H9 (cell line): ENCODE measurements at regions not wholly inside any gene's neighbourhood (a gene's known extent, or its start where the extent isn't known, plus 50 kb on each side); places are given as distances from the start of the nearest gene placed in this dataset.

Experiments
- DNase-seq: peaks from one replicate; pipeline ENCODE4 v3.0.0-alpha.2; 2017
- H2AFZ ChIP-seq: one replicate; pipeline ENCODE4 v1.6.1; 2013; ENCODE audit warnings: mild to moderate bottlenecking, low read length, control low read depth, moderate library complexity
- H2AK5ac ChIP-seq: 2 replicates; pipeline ENCODE4 v1.6.1; 2013; ENCODE audit warnings: low read length, control low read depth, mixed read lengths; ENCODE audit not compliant: insufficient read length
- H2BK120ac ChIP-seq: one replicate; pipeline ENCODE4 v1.6.1; 2013; ENCODE audit warnings: low read depth, mild to moderate bottlenecking, low read length, control low read depth, inconsistent platforms; ENCODE audit not compliant: poor library complexity, severe bottlenecking
- H2BK12ac ChIP-seq: 2 replicates; pipeline ENCODE4 v1.6.1; 2013; ENCODE audit warnings: low read length, control low read depth, mixed read lengths, low read depth; ENCODE audit not compliant: insufficient read length
- H2BK15ac ChIP-seq: 2 replicates; pipeline ENCODE4 v1.6.1; 2013; ENCODE audit warnings: low read depth, low read length, control low read depth
- H2BK20ac ChIP-seq: one replicate; pipeline ENCODE4 v1.6.1; 2013; ENCODE audit warnings: low read depth, mild to moderate bottlenecking, low read length, control low read depth, inconsistent platforms; ENCODE audit not compliant: poor library complexity, severe bottlenecking
- H2BK5ac ChIP-seq: 2 replicates; pipeline ENCODE4 v1.6.1; 2013; ENCODE audit warnings: low read length, control low read depth, mixed read lengths; ENCODE audit not compliant: insufficient read length
- H3K14ac ChIP-seq: 2 replicates; pipeline ENCODE4 v1.6.1; 2013; ENCODE audit warnings: low read length, control low read depth; ENCODE audit not compliant: insufficient read depth
- H3K18ac ChIP-seq: 2 replicates; pipeline ENCODE4 v1.6.1; 2013; ENCODE audit warnings: low read depth, mild to moderate bottlenecking, mixed read lengths, low read length, control low read depth; ENCODE audit not compliant: insufficient read length
- H3K23ac ChIP-seq: 2 replicates; pipeline ENCODE4 v1.6.1; 2013; ENCODE audit warnings: low read length, control low read depth, mixed read lengths, low read depth; ENCODE audit not compliant: insufficient read length
- H3K23me2 ChIP-seq: 2 replicates; pipeline ENCODE4 v1.6.1; 2013; ENCODE audit warnings: low read depth, mild to moderate bottlenecking, mixed read lengths, low read length, control low read depth; ENCODE audit not compliant: insufficient read length, poor library complexity, severe bottlenecking
- H3K27ac ChIP-seq: 2 replicates; pipeline ENCODE4 v1.5.1; 2013; ENCODE audit warnings: low read length, control low read depth, mixed read lengths, low read depth; ENCODE audit not compliant: insufficient read length
- H3K27me3 ChIP-seq: 2 replicates; pipeline ENCODE4 v1.6.1; 2013; ENCODE audit warnings: low read length, control low read depth, inconsistent platforms; ENCODE audit not compliant: insufficient read depth
- H3K4ac ChIP-seq: 2 replicates; pipeline ENCODE4 v1.6.1; 2013; ENCODE audit warnings: low read depth, mild to moderate bottlenecking, control low read depth, inconsistent platforms, low read length, moderate library complexity
- H3K4me1 ChIP-seq: 2 replicates; pipeline ENCODE4 v1.6.1; 2013; ENCODE audit warnings: low read length, control low read depth, inconsistent platforms; ENCODE audit not compliant: insufficient read depth
- H3K4me2 ChIP-seq: 2 replicates; pipeline ENCODE4 v1.6.1; 2013; ENCODE audit warnings: low read length, control low read depth, mixed read lengths; ENCODE audit not compliant: insufficient read length, insufficient read depth
- H3K56ac ChIP-seq: 2 replicates; pipeline ENCODE4 v1.6.1; 2013; ENCODE audit warnings: low read depth, mild to moderate bottlenecking, mixed read lengths, low read length, control low read depth; ENCODE audit not compliant: insufficient read length
- H3K79me1 ChIP-seq: 2 replicates; pipeline ENCODE4 v1.6.1; 2013; ENCODE audit warnings: low read depth, mild to moderate bottlenecking, moderate library complexity, low read length, control low read depth, inconsistent platforms; ENCODE audit not compliant: insufficient read depth, poor library complexity, severe bottlenecking
- H3K79me2 ChIP-seq: 2 replicates; pipeline ENCODE4 v1.6.1; 2013; ENCODE audit warnings: low read length, control low read depth, inconsistent platforms; ENCODE audit not compliant: insufficient read depth
- H3K9ac ChIP-seq: 2 replicates; pipeline ENCODE4 v1.6.1; 2013; ENCODE audit warnings: low read length, control low read depth, mixed read lengths; ENCODE audit not compliant: insufficient read length; ENCODE audit errors: extremely low read depth
- H3K9me3 ChIP-seq: one replicate; pipeline ENCODE4 v1.6.1; 2013; ENCODE audit warnings: low read depth, low read length, inconsistent platforms; ENCODE audit not compliant: control insufficient read depth
- H3T11ph ChIP-seq: one replicate; pipeline ENCODE4 v1.6.1; 2013; ENCODE audit warnings: mild to moderate bottlenecking, low read length, control low read depth, inconsistent platforms
- H4K20me1 ChIP-seq: one replicate; pipeline ENCODE4 v1.6.1; 2013; ENCODE audit not compliant: control insufficient read depth, insufficient read length, insufficient read depth
- H4K5ac ChIP-seq: 2 replicates; pipeline ENCODE4 v1.6.1; 2013; ENCODE audit warnings: low read depth, mild to moderate bottlenecking, mixed read lengths, low read length, control low read depth; ENCODE audit not compliant: insufficient read length
- H4K8ac ChIP-seq: replicated peaks from 2 replicates; pipeline ENCODE4 v1.6.1; 2013; ENCODE audit warnings: low read length, control low read depth, mixed read lengths, low read depth; ENCODE audit not compliant: insufficient read length
- H4K91ac ChIP-seq: 2 replicates; pipeline ENCODE4 v1.6.1; 2013; ENCODE audit warnings: low read depth, mild to moderate bottlenecking, moderate library complexity, mixed read lengths, low read length, control low read depth; ENCODE audit not compliant: insufficient read length
- H3K27ac Mint-ChIP-seq, 3 experiments: 2 replicates in 2 of 3; 3 replicates in 1 of 3; pipeline ENCODE4 v1.8.0; 2020 to 2021; ENCODE audit warnings: mixed read lengths in 3 of 3, mild to moderate bottlenecking in 1 of 3, moderate library complexity in 1 of 3
- H3K27me3 Mint-ChIP-seq: 2 replicates; pipeline ENCODE4 v1.8.0; 2021; ENCODE audit warnings: low read depth, mild to moderate bottlenecking, moderate library complexity, mixed read lengths
- H3K36me3 Mint-ChIP-seq, 3 experiments: 2 replicates in 2 of 3; 3 replicates in 1 of 3; pipeline ENCODE4 v1.8.0; 2020 to 2021; ENCODE audit warnings: low read depth in 3 of 3, mixed read lengths in 3 of 3; ENCODE audit not compliant: insufficient read depth in 1 of 3
- H3K4me1 Mint-ChIP-seq, 2 experiments: 2 replicates each; pipeline ENCODE4 v1.8.0; 2020; ENCODE audit warnings: mixed read lengths in 2 of 2
- H3K4me3 Mint-ChIP-seq, 2 experiments: 2 replicates in 1 of 2; 3 replicates in 1 of 2; pipeline ENCODE4 v1.8.0; 2020 to 2021; ENCODE audit warnings: mild to moderate bottlenecking in 2 of 2, mixed read lengths in 2 of 2, moderate library complexity in 1 of 2
- H3K9me3 Mint-ChIP-seq, 2 experiments: 2 replicates in 1 of 2; 3 replicates in 1 of 2; pipeline ENCODE4 v1.8.0; 2020; ENCODE audit warnings: mild to moderate bottlenecking in 2 of 2, mixed read lengths in 2 of 2, moderate library complexity in 1 of 2
- WGBS: extraction: QIAGEN DNeasy Blood & Tissue Kit; methylation state at CpG from one replicate; pipeline ENCODE4 v1.1.7; 2013; ENCODE audit warnings: missing lambda C conversion rate, low lambda C conversion rate, mixed read lengths; ENCODE audit not compliant: insufficient read length; ENCODE audit errors: extremely low coverage; 5-methylcytosine and 5-hydroxymethylcytosine counted together
- TF ChIP-seq, protein P1 (sequence below): fragments of 200-600 bp; sonication (generic); conservative IDR thresholded peaks from 3 replicates; pipeline ENCODE4 v1.8.0; 2021; ENCODE audit warnings: antibody characterized with exemption, mild to moderate bottlenecking

DNA sequence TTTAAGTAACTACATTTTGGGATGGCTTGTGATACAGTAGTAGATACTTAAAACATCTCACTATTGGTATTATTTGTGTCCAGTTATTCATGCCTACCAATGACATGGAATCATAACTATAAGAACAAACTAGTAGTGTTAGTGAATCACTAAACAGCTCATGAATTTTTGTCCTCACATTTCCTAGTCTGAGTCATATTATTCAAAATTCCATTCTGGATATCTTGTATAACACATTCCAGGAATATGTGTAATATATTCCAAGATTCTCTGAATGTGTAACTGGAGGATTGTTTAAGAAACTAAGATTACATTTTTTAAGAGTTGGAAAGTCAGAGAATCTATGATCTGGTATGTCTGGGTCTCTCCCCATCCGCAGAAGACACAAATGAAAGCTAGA lies 565.3 kb upstream of the ZNF608 start:
- no peak overlapping the region for H3K56ac ChIP-seq
- H3K4me2 ChIP-seq, result no peak overlapping the region
- peaks cover 1% of the 10 kb centered on the region; the same call in 1 of the 2 replicates for H3K4me1 ChIP-seq
- no peak overlapping the region for H3K27ac ChIP-seq
- H3K79me2 ChIP-seq, result no peaks in the 10 kb centered on the region
- Mint-ChIP-seq H3K27ac (no peak overlapping the region), H3K36me3 (peaks cover 24 to 50% (median 34%) of the 10 kb centered on the region in 3 experiments), H3K4me3 (no peak overlapping the region), H3K27me3 (peaks cover 2% of the 10 kb centered on the region; the same call in 1 of the 2 replicates), H3K4me1 (peaks cover 10 to 17% of the 10 kb centered on the region in 2 experiments; a peak in 3 of 4 replicates), H3K9me3 (peaks cover 45% of the 10 kb centered on the region in 2 experiments)
- no peak overlapping the region for H2AK5ac ChIP-seq
- H2BK5ac ChIP-seq, result no peak overlapping the region
- no peaks in the 10 kb centered on the region for H4K20me1 ChIP-seq
- no peak overlapping the region for H2AFZ ChIP-seq
- H3K9me3 ChIP-seq, result no peaks in the 10 kb centered on the region
- H2BK20ac ChIP-seq, result no peak overlapping the region
- no peak for DNase-seq
- no CpG with 5 or more reads among the region's 1 CpG for WGBS
- no peak overlapping the region for H3K23ac ChIP-seq
- no peak overlapping the region for H3T11ph ChIP-seq
- no peak overlapping the region for H2BK120ac ChIP-seq
- H3K79me1 ChIP-seq, result no peaks in the 10 kb centered on the region
- no peak overlapping the region for H2BK12ac ChIP-seq
- no peak overlapping the region for H4K91ac ChIP-seq
- no peak overlapping the region for H3K9ac ChIP-seq
- no peak overlapping the region for H3K18ac ChIP-seq
- H3K4ac ChIP-seq, result no peak overlapping the region
- H3K27me3 ChIP-seq, result no peaks in the 10 kb centered on the region
- H4K8ac ChIP-seq, result no peak overlapping the region
- H3K23me2 ChIP-seq, result no peaks in the 10 kb centered on the region
- no peak overlapping the region for H2BK15ac ChIP-seq
- no peak overlapping the region for H3K14ac ChIP-seq
- TF ChIP-seq, protein P1, sequence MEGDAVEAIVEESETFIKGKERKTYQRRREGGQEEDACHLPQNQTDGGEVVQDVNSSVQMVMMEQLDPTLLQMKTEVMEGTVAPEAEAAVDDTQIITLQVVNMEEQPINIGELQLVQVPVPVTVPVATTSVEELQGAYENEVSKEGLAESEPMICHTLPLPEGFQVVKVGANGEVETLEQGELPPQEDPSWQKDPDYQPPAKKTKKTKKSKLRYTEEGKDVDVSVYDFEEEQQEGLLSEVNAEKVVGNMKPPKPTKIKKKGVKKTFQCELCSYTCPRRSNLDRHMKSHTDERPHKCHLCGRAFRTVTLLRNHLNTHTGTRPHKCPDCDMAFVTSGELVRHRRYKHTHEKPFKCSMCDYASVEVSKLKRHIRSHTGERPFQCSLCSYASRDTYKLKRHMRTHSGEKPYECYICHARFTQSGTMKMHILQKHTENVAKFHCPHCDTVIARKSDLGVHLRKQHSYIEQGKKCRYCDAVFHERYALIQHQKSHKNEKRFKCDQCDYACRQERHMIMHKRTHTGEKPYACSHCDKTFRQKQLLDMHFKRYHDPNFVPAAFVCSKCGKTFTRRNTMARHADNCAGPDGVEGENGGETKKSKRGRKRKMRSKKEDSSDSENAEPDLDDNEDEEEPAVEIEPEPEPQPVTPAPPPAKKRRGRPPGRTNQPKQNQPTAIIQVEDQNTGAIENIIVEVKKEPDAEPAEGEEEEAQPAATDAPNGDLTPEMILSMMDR, result no peak
- no peak overlapping the region for H4K5ac ChIP-seq
